Sigmoid colon (tissue), 4 donors: ENCODE measurements at regions not wholly inside any gene's neighbourhood (a gene's known extent, or its start where the extent isn't known, plus 50 kb on each side); places are given as distances from the start of the nearest gene placed in this dataset.

Source experiments
- EP300 ChIP-seq, 4 donors: sonication (generic); formaldehyde crosslinking; IDR thresholded peaks; one replicate each; pipeline ENCODE4 v1.6.1; 2017; ENCODE audit warnings: antibody characterized with exemption in 4 of 4
- POLR2A ChIP-seq, 2 donors: fragments of 450-650 bp; IDR thresholded peaks; one replicate each; pipeline ENCODE4 v1.6.1; 2016; ENCODE audit warnings: antibody characterized with exemption in 2 of 2, mild to moderate bottlenecking in 2 of 2, moderate library complexity in 2 of 2
- POLR2AphosphoS5 ChIP-seq, 4 donors: sonication (generic); formaldehyde crosslinking; IDR thresholded peaks; one replicate each; pipeline ENCODE4 v1.6.1; 2017; ENCODE audit warnings: antibody characterized with exemption in 4 of 4
- TF ChIP-seq, protein P1 (sequence below), 4 experiments: fragments of 450-650 bp in 3 of 4; fragments of 200-600 bp in 1 of 4; IDR thresholded peaks; one replicate each; pipeline ENCODE4 v1.5.1; 2016 to 2019; ENCODE audit warnings: antibody characterized with exemption in 4 of 4, mild to moderate bottlenecking in 3 of 4, moderate library complexity in 2 of 4

DNA sequence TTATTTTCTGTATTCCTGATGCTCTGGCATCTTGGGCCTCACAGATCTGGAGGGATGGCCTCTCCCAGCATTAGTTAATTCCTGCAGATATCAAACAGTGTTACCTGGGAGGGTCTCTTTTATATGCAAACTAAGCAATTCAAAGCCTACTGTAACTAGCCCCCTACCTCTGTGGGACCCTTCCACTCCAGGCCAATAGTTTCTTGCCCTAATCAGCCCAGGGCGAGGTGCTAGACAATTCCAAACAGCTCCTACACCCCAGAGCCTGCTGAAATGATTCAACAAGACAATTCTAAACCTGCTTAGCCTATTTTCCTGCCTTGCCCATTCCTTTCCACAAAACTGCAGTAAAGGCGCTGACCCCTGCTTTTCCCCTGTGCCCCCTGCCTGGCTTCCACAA lies 106.6 kb upstream of the IGSF10 start:
- TF ChIP-seq, protein P1, sequence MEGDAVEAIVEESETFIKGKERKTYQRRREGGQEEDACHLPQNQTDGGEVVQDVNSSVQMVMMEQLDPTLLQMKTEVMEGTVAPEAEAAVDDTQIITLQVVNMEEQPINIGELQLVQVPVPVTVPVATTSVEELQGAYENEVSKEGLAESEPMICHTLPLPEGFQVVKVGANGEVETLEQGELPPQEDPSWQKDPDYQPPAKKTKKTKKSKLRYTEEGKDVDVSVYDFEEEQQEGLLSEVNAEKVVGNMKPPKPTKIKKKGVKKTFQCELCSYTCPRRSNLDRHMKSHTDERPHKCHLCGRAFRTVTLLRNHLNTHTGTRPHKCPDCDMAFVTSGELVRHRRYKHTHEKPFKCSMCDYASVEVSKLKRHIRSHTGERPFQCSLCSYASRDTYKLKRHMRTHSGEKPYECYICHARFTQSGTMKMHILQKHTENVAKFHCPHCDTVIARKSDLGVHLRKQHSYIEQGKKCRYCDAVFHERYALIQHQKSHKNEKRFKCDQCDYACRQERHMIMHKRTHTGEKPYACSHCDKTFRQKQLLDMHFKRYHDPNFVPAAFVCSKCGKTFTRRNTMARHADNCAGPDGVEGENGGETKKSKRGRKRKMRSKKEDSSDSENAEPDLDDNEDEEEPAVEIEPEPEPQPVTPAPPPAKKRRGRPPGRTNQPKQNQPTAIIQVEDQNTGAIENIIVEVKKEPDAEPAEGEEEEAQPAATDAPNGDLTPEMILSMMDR (IDR thresholded peaks at IDR 0.05), result no peak
- TF ChIP-seq POLR2A (IDR thresholded peaks at IDR 0.05) (no peak), EP300 (IDR thresholded peaks at IDR 0.05) (no peak), POLR2AphosphoS5 (IDR thresholded peaks at IDR 0.05) (no peak)
